HEK293 (cell line): ENCODE measurements at regions not wholly inside any gene's neighbourhood (a gene's known extent, or its start where the extent isn't known, plus 50 kb on each side); places are given as distances from the start of the nearest gene placed in this dataset.
"Not testable (repeated sequence)": the region's sequence is repeated elsewhere in the genome, so short reads cannot be mapped to it uniquely, and the experiment has no call there.

Source experiments
- SCRT2 ChIP-seq: fragments of 450-650 bp; formaldehyde crosslinking; IDR thresholded peaks from 2 replicates; pipeline ENCODE4 v1.5.1; 2016; ENCODE audit warnings: missing biosample characterization, missing genetic modification characterization
- ZBTB7A ChIP-seq: fragments of 450-650 bp; formaldehyde crosslinking; IDR thresholded peaks from 2 replicates; pipeline ENCODE4 v1.5.1; 2016; ENCODE audit warnings: low read depth, missing biosample characterization, missing genetic modification characterization
- ZNF324 ChIP-seq: fragments of 450-650 bp; formaldehyde crosslinking; IDR thresholded peaks from 2 replicates; pipeline ENCODE4 v1.5.1; 2016; ENCODE audit warnings: missing biosample characterization, missing genetic modification characterization
- TF ChIP-seq, protein P1 (sequence below): fragments of 450-650 bp; formaldehyde crosslinking; IDR thresholded peaks from 2 replicates; pipeline ENCODE4 v1.5.1; 2016; ENCODE audit warnings: missing biosample characterization, missing genetic modification characterization
- TF ChIP-seq, protein P2 (sequence below): fragments of 450-650 bp; formaldehyde crosslinking; IDR thresholded peaks from 2 replicates; pipeline ENCODE4 v1.5.1; 2016; ENCODE audit warnings: missing biosample characterization, missing genetic modification characterization

DNA sequence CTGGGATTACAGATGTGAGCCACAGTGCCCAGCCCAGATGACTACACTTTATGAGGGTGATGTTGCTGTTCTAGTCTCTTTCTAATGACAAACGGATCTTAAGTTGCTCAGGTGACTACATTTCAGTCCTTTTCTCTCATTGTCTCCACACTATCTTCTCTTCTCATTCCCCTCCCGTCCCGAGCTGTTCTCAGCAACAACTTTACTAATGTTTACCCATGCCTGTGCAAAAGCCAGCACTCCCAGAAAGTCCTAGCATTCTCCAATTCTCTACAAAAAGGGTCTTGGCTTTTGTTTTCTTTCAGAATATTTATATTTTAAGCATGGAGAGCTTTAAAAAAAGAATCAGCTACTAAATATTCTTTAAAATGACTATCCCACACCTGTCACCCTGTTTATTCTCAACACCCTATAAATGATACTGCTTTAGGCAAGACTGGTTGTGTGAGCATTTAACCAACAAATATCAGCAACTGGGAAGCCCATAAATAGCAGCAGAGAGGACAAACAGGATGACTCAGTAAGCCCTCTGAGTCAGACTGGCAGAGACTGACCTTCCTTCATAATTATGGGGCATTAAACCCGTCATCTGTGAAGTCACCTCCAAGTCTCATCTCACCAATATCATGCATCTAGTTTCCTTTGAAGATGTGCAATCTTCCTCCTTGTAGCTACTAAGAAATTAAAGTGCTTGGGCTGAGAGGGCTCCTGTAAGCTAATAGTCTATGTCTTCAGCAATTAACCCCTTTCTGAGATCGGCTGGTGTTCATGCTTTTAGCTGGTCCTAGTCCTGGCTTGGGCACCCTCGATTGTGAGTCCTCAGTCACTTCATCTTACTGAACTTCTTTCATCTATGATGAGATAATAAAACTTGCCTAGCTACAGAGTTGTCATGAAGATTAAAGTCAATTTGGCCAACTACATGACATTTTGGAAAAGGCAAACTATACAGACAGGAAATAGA, 72.6 kb upstream of the KIF2A start:
- TF ChIP-seq SCRT2 (tag by site-specific recombination); ZNF324 (tag by site-specific recombination); ZBTB7A: not testable (repeated sequence)
- TF ChIP-seq, protein P1, sequence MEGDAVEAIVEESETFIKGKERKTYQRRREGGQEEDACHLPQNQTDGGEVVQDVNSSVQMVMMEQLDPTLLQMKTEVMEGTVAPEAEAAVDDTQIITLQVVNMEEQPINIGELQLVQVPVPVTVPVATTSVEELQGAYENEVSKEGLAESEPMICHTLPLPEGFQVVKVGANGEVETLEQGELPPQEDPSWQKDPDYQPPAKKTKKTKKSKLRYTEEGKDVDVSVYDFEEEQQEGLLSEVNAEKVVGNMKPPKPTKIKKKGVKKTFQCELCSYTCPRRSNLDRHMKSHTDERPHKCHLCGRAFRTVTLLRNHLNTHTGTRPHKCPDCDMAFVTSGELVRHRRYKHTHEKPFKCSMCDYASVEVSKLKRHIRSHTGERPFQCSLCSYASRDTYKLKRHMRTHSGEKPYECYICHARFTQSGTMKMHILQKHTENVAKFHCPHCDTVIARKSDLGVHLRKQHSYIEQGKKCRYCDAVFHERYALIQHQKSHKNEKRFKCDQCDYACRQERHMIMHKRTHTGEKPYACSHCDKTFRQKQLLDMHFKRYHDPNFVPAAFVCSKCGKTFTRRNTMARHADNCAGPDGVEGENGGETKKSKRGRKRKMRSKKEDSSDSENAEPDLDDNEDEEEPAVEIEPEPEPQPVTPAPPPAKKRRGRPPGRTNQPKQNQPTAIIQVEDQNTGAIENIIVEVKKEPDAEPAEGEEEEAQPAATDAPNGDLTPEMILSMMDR (tag by site-specific recombination): not testable (repeated sequence)
- TF ChIP-seq, protein P2, sequence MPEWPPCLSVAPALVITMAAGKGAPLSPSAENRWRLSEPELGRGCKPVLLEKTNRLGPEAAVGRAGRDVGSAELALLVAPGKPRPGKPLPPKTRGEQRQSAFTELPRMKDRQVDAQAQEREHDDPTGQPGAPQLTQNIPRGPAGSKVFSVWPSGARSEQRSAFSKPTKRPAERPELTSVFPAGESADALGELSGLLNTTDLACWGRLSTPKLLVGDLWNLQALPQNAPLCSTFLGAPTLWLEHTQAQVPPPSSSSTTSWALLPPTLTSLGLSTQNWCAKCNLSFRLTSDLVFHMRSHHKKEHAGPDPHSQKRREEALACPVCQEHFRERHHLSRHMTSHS (tag by site-specific recombination): not testable (repeated sequence)
